K562 (cell line): ENCODE measurements at regions not wholly inside any gene's neighbourhood (a gene's known extent, or its start where the extent isn't known, plus 50 kb on each side); places are given as distances from the start of the nearest gene placed in this dataset.

Experiments
- ELF1 ChIP-seq: fragments of 200-800 bp; sonication (Bioruptor generic); IDR thresholded peaks from 2 replicates; pipeline ENCODE4 v1.6.1; 2016; ENCODE audit warnings: missing genetic modification characterization, missing compliant biosample characterization
- ETV1 ChIP-seq: fragments of 450-650 bp; conservative IDR thresholded peaks from 2 replicates; pipeline ENCODE4 v1.6.1; 2016; ENCODE audit warnings: missing genetic modification characterization, control low read depth, low read depth, missing compliant biosample characterization
- ETV6 ChIP-seq, 3 experiments: fragments of 150-350 bp in 1 of 3; sonication (generic) in 1 of 3; formaldehyde crosslinking in 1 of 3; IDR thresholded peaks; 2 replicates each; pipeline versions ENCODE4 v1.6.1 to v1.8.0; 2014 to 2022; ENCODE audit warnings: borderline replicate concordance in 2 of 3, low read depth in 2 of 3, antibody characterized with exemption in 1 of 3, low read length in 1 of 3, mild to moderate bottlenecking in 1 of 3, missing genetic modification reagents in 1 of 3
- EZH2 ChIP-seq: IDR thresholded peaks from 2 replicates; pipeline ENCODE4 v1.6.1; 2012; ENCODE audit warnings: low read depth, mild to moderate bottlenecking, inconsistent platforms, low read length, borderline replicate concordance
- MYC ChIP-seq, 2 experiments: fragments of 250-450 bp in 1 of 2; sonication (Bioruptor Pico) in 1 of 2; IDR thresholded peaks; 2 replicates each; pipeline versions ENCODE4 v1.5.1 to v1.6.1; 2012 to 2021; ENCODE audit warnings: low read depth in 2 of 2, borderline replicate concordance in 1 of 2, improper control_type of control experiment in 1 of 2, low read length in 1 of 2, mild to moderate bottlenecking in 1 of 2, moderate library complexity in 1 of 2
- PHF20 ChIP-seq: fragments of 450-650 bp; IDR thresholded peaks from 2 replicates; pipeline ENCODE4 v1.6.1; 2018; ENCODE audit not compliant: partially characterized antibody
- STAG1 ChIP-seq: sonication (generic); formaldehyde crosslinking; IDR thresholded peaks from 2 replicates; pipeline ENCODE4 v1.5.0; 2020; ENCODE audit warnings: missing genetic modification reagents, borderline replicate concordance
- ZBTB7A ChIP-seq: IDR thresholded peaks from 2 replicates; pipeline ENCODE4 v1.6.1; 2011; ENCODE audit warnings: low read depth, mild to moderate bottlenecking, low read length, moderate library complexity, borderline replicate concordance; ENCODE audit not compliant: control insufficient read depth
- ZNF124 ChIP-seq: sonication (generic); formaldehyde crosslinking; IDR thresholded peaks from 2 replicates; pipeline ENCODE4 v1.8.1; 2022; ENCODE audit warnings: missing genetic modification reagents
- ZNF830 ChIP-seq: fragments of 250-450 bp; sonication (Bioruptor Pico); IDR thresholded peaks from 2 replicates; pipeline ENCODE4 v1.5.0; 2021; ENCODE audit warnings: mild to moderate bottlenecking
- TF ChIP-seq, protein P1 (sequence below), 3 experiments: IDR thresholded peaks in 2 of 3; conservative IDR thresholded peaks in 1 of 3; 2 replicates each; pipeline ENCODE4 v1.5.1; 2011 to 2012; ENCODE audit warnings: low read length in 3 of 3, mild to moderate bottlenecking in 3 of 3, control low read depth in 2 of 3, improper control_type of control experiment in 1 of 3, inconsistent platforms in 1 of 3, low read depth in 1 of 3, mixed read lengths in 1 of 3, moderate library complexity in 1 of 3; ENCODE audit not compliant: insufficient read depth in 2 of 3
- TF ChIP-seq, protein P2 (sequence below): sonication (generic); formaldehyde crosslinking; IDR thresholded peaks from 2 replicates; pipeline ENCODE4 v1.8.1; 2023; ENCODE audit warnings: mild to moderate bottlenecking, missing genetic modification reagents

DNA sequence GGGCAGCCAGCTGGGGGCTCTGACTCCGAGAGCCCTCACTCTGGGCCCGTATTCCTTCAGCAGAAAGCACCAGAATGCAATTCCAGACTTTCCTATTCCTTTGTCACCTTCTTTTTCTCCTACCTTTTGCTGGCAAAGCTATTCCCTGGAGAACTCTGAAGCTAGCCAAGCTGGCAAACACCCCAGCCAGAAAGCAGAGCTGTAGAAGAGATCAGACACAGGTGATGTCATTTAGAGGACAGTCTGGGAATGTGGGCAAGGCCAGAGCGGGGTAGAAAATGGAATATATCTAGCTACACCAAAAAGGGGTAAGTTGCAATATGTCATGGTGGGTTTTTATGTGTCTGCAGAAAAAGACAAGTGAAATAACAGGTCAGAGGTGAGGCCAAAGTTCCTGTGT is 205.1 kb downstream of the NXPE2 start:
- TF ChIP-seq ELF1 (tag) (no peak), ETV1 (tag) (no peak), STAG1 (no peak), ZNF830 (no peak), MYC (IDR thresholded peaks at IDR 0.05; ENCODE audit: low read depth, low read length) (no peak), MYC (CRISPR knock-in tag; IDR thresholded peaks at IDR 0.05; ENCODE audit: borderline replicate concordance, low read depth) (no peak), PHF20 (no peak), ZBTB7A (no peak), EZH2 (no peak), ETV6 (IDR thresholded peaks at IDR 0.05; ENCODE audit: borderline replicate concordance in 1 of 2, low read depth in 2 of 2, low read length in 1 of 2) (no peak), ETV6 (CRISPR knock-in tag; IDR thresholded peaks at IDR 0.05; ENCODE audit: borderline replicate concordance) (no peak), ZNF124 (CRISPR knock-in tag) (no peak)
- TF ChIP-seq, protein P1, sequence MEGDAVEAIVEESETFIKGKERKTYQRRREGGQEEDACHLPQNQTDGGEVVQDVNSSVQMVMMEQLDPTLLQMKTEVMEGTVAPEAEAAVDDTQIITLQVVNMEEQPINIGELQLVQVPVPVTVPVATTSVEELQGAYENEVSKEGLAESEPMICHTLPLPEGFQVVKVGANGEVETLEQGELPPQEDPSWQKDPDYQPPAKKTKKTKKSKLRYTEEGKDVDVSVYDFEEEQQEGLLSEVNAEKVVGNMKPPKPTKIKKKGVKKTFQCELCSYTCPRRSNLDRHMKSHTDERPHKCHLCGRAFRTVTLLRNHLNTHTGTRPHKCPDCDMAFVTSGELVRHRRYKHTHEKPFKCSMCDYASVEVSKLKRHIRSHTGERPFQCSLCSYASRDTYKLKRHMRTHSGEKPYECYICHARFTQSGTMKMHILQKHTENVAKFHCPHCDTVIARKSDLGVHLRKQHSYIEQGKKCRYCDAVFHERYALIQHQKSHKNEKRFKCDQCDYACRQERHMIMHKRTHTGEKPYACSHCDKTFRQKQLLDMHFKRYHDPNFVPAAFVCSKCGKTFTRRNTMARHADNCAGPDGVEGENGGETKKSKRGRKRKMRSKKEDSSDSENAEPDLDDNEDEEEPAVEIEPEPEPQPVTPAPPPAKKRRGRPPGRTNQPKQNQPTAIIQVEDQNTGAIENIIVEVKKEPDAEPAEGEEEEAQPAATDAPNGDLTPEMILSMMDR (IDR thresholded peaks at IDR 0.05 in 2 of 3, conservative IDR thresholded peaks at IDR 0.05 in 1 of 3; ENCODE audit: insufficient read depth in 2 of 3, low read depth in 1 of 3, low read length in 3 of 3): no peak
- TF ChIP-seq, protein P2, sequence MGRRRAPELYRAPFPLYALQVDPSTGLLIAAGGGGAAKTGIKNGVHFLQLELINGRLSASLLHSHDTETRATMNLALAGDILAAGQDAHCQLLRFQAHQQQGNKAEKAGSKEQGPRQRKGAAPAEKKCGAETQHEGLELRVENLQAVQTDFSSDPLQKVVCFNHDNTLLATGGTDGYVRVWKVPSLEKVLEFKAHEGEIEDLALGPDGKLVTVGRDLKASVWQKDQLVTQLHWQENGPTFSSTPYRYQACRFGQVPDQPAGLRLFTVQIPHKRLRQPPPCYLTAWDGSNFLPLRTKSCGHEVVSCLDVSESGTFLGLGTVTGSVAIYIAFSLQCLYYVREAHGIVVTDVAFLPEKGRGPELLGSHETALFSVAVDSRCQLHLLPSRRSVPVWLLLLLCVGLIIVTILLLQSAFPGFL (CRISPR knock-in tag): no peak
